NCI-H187 (cell line): ENCODE measurements at regions not wholly inside any gene's neighbourhood (a gene's known extent, or its start where the extent isn't known, plus 50 kb on each side); places are given as distances from the start of the nearest gene placed in this dataset.

Experiments used
- DNase-seq, 2 experiments: peaks; one replicate each; lab custom pipeline; 2025; lab: John Stamatoyannopoulos, UW

GRCh38 chr7:106165337-106165736 is 53.2 kb upstream of the SYPL1 start:
- no peak for DNase-seq

GRCh38 chr7:106163257-106163656 is 51.1 kb upstream of the SYPL1 start:
- DNase-seq: no peak
